Smooth muscle cell (in vitro differentiated cells): ENCODE measurements at regions not wholly inside any gene's neighbourhood (a gene's known extent, or its start where the extent isn't known, plus 50 kb on each side); places are given as distances from the start of the nearest gene placed in this dataset.

Source experiments
- DNase-seq: peaks from one replicate; lab custom pipeline; 2025; ENCODE audit not compliant: unreplicated experiment; lab: John Stamatoyannopoulos, UW
- H2AFZ ChIP-seq: fragments of 200-600 bp; sonication (generic); 2 replicates; pipeline ENCODE4 v1.6.0; 2016; ENCODE audit warnings: antibody characterized with exemption, low read depth, mild to moderate bottlenecking
- H3F3A ChIP-seq: fragments of 200-600 bp; sonication (generic); 2 replicates; pipeline ENCODE4 v1.6.0; 2017; ENCODE audit warnings: antibody characterized with exemption, low read depth
- H3K27ac ChIP-seq: fragments of 200-600 bp; sonication (generic); 2 replicates; pipeline ENCODE4 v1.5.1; 2016; ENCODE audit warnings: low read depth, mild to moderate bottlenecking
- H3K27me3 ChIP-seq: fragments of 200-600 bp; sonication (generic); 2 replicates; pipeline ENCODE4 v1.6.1; 2016; ENCODE audit warnings: low read depth, mild to moderate bottlenecking
- H3K36me3 ChIP-seq: fragments of 200-600 bp; sonication (generic); 2 replicates; pipeline ENCODE4 v1.5.1; 2016; ENCODE audit warnings: low read depth
- H3K4me1 ChIP-seq: fragments of 200-600 bp; sonication (generic); 2 replicates; pipeline ENCODE4 v1.5.1; 2016; ENCODE audit warnings: low read depth
- H3K4me2 ChIP-seq: fragments of 200-600 bp; sonication (generic); 2 replicates; pipeline ENCODE4 v1.6.0; 2016; ENCODE audit warnings: mild to moderate bottlenecking
- H3K4me3 ChIP-seq: fragments of 200-600 bp; sonication (generic); 2 replicates; pipeline ENCODE4 v1.5.1; 2016; ENCODE audit warnings: mild to moderate bottlenecking
- H3K79me2 ChIP-seq: fragments of 200-600 bp; sonication (generic); 2 replicates; pipeline ENCODE4 v1.6.0; 2016; ENCODE audit warnings: low read depth, mild to moderate bottlenecking
- H3K9ac ChIP-seq: fragments of 200-600 bp; sonication (generic); 2 replicates; pipeline ENCODE4 v1.6.0; 2016; ENCODE audit warnings: low read depth
- H3K9me3 ChIP-seq: fragments of 200-600 bp; sonication (generic); replicated peaks from 2 replicates; pipeline ENCODE4 v1.5.1; 2016; ENCODE audit warnings: low read depth
- H4K20me1 ChIP-seq: fragments of 200-600 bp; sonication (generic); 2 replicates; pipeline ENCODE4 v1.6.0; 2016; ENCODE audit warnings: low read depth
- CTCF ChIP-seq: fragments of 200-600 bp; sonication (generic); IDR thresholded peaks from 2 replicates; pipeline ENCODE4 v1.5.1; 2017; ENCODE audit warnings: borderline replicate concordance, mild to moderate bottlenecking, antibody characterized with exemption; ENCODE audit not compliant: insufficient read depth, poor library complexity, severe bottlenecking
- WGBS: methylation state at CpG from one replicate; pipeline ENCODE4 v1.1.7; 2016; ENCODE audit warnings: low lambda C conversion rate; 5-methylcytosine and 5-hydroxymethylcytosine counted together

GRCh38 chr5:98638111-98638510 lies 135.4 kb upstream of the RGMB start:
- Histone ChIP-seq H4K20me1 (no peaks in the 10 kb centered on the region), H3K36me3 (no peaks in the 10 kb centered on the region), H3K4me2 (peak overlapping the region; percentile 17), H3F3A (no peaks in the 10 kb centered on the region), H2AFZ (peak overlapping the region; percentile 36), H3K9me3 (no peaks in the 10 kb centered on the region), H3K4me3 (no peak overlapping the region), H3K79me2 (no peaks in the 10 kb centered on the region), H3K27ac (no peak overlapping the region), H3K9ac (no peak overlapping the region), H3K27me3 (no peaks in the 10 kb centered on the region), H3K4me1 (peaks cover 25% of the 10 kb centered on the region)
- DNase-seq: no peak
- 70% methylated on average over 2 of the region's 2 CpGs for WGBS
- TF ChIP-seq CTCF: no peak

DNA sequence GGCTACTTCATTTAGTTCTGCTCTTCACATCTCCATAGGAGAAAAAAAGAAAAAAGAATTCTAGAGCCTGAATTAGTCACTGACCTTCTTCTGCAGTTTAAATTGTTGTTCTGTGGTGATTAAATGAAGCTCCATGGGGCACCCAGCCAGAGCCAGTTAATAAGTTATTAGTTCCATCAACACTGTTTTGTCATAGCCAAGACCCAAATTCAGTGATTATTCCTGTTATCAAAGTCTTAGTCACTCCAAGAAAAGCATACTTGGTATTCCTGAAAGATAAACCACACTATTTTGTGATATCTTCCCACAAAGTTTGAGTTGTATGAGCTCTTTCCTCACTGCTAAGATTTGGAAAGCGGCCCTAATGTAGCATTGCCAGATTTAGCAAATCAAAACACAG lies 134.8 kb upstream of the RGMB start:
- no peaks in the 10 kb centered on the region for H4K20me1 ChIP-seq
- H3K79me2 ChIP-seq: no peaks in the 10 kb centered on the region
- WGBS: 35% methylated on average over 1 of the region's 1 CpG
- no peaks in the 10 kb centered on the region for H3K36me3 ChIP-seq
- no peak for TF ChIP-seq CTCF
- no peak overlapping the region for H3K9ac ChIP-seq
- no peak for DNase-seq
- peaks cover 25% of the 10 kb centered on the region for H3K4me1 ChIP-seq
- no peaks in the 10 kb centered on the region for H3K9me3 ChIP-seq
- H3K27ac ChIP-seq: no peak overlapping the region
- H2AFZ ChIP-seq: no peak overlapping the region
- H3K4me3 ChIP-seq: no peak overlapping the region
- H3F3A ChIP-seq: no peaks in the 10 kb centered on the region
- no peaks in the 10 kb centered on the region for H3K27me3 ChIP-seq
- peak overlapping the region; percentile 17 for H3K4me2 ChIP-seq

DNA sequence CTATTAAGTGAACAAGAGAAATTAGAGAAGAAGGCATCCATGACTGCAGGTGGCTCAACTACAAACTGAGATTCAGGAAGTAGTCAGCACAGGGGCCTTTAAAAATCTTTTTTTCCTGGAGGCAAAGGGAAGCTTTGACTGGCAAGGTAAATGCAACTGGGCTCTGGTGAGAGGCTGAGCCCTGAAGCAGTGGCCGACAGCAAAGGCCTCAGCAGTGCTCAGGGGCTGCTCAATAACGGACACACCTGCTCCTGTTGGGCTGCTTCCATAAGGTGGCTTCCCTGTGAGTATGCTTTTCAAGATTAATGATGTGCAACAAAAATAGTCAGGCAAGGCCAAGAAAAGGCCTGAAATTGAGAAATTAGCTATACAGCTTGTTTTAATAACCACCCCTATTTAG lies 134.2 kb upstream of the RGMB start:
- H3K9me3 ChIP-seq: no peaks in the 10 kb centered on the region
- no peak for TF ChIP-seq CTCF
- H3K4me3 ChIP-seq: no peak overlapping the region
- no peaks in the 10 kb centered on the region for H3K79me2 ChIP-seq
- H3K36me3 ChIP-seq: no peaks in the 10 kb centered on the region
- H3K27me3 ChIP-seq: no peaks in the 10 kb centered on the region
- H4K20me1 ChIP-seq: no peaks in the 10 kb centered on the region
- no peak overlapping the region for H2AFZ ChIP-seq
- 87% methylated on average over 2 of the region's 2 CpGs for WGBS
- no peak overlapping the region for H3K4me2 ChIP-seq
- no peak overlapping the region for H3K27ac ChIP-seq
- H3K9ac ChIP-seq: no peak overlapping the region
- H3K4me1 ChIP-seq: peaks cover 25% of the 10 kb centered on the region
- no peak for DNase-seq
- H3F3A ChIP-seq: no peaks in the 10 kb centered on the region

- no peak overlapping the region for H3K27ac ChIP-seq
- peaks cover 25% of the 10 kb centered on the region for H3K4me1 ChIP-seq
- H3K27me3 ChIP-seq: no peaks in the 10 kb centered on the region
- DNase-seq: no peak
- H3K4me3 ChIP-seq: no peak overlapping the region
- H3K36me3 ChIP-seq: no peaks in the 10 kb centered on the region
- 82% methylated on average over 1 of the region's 1 CpG for WGBS
- H4K20me1 ChIP-seq: no peaks in the 10 kb centered on the region
- no peaks in the 10 kb centered on the region for H3F3A ChIP-seq
- no peak overlapping the region for H3K4me2 ChIP-seq
- no peaks in the 10 kb centered on the region for H3K79me2 ChIP-seq
- TF ChIP-seq CTCF: no peak
- H3K9me3 ChIP-seq: no peaks in the 10 kb centered on the region
- no peak overlapping the region for H3K9ac ChIP-seq
- no peak overlapping the region for H2AFZ ChIP-seq
Measured at GRCh38 chr5:98641671-98642070, 131.8 kb upstream of the RGMB start.
